ENCODE measurements at regions not wholly inside any gene's neighbourhood (a gene's known extent, or its start where the extent isn't known, plus 50 kb on each side); places are given as distances from the start of the nearest gene placed in this dataset.

- TF ChIP-seq EZH2 (IDR thresholded peaks at IDR 0.05; ENCODE audit: insufficient read depth, poor library complexity, severe bottlenecking) (no peak), EZH2phosphoT487 (IDR thresholded peaks at IDR 0.05; ENCODE audit: insufficient read depth, low read depth) (no peak)
These were observed 116.4 kb downstream of the CCNG2 start for GRCh38 chr4:77273412-77273811.

Measured in GM23248 (cell line).